ENCODE measurements at regions not wholly inside any gene's neighbourhood (a gene's known extent, or its start where the extent isn't known, plus 50 kb on each side); places are given as distances from the start of the nearest gene placed in this dataset.

DNA sequence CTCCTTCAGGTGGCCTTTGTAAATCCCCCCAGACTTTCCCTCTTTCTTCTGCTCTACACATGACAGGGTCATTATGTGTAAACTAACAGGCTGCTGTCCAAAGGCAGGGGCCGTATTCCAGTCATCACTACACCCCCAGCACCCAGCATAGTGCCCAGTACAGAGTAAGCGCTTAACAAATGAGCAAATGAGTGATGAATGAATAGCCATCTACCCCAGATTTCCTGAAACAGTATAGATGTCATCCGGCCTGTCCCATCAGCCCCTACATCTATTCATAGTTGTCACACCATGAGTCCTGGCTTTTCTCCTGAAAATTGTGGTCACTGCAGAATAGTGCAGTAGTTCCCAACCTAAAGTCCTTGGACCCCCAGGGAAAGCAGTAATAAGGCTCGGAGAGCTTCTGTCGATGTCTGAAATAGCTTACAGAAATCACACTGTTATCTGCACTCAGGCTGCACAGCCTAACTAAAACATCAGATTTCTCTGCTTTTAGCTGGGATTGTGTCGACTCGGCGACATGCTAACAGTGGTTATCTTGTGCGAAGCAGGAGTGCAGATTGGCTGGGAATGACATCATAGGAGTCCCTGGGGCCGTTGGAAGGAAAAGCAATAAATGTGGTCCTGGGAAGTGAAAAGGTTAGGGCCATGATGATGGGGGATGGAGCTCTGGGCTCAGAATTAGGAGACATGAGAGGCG lies 143.8 kb upstream of the NECTIN1 start:
- no peak for TF ChIP-seq POLR2A (IDR thresholded peaks at IDR 0.05)
- TF ChIP-seq, protein P1, sequence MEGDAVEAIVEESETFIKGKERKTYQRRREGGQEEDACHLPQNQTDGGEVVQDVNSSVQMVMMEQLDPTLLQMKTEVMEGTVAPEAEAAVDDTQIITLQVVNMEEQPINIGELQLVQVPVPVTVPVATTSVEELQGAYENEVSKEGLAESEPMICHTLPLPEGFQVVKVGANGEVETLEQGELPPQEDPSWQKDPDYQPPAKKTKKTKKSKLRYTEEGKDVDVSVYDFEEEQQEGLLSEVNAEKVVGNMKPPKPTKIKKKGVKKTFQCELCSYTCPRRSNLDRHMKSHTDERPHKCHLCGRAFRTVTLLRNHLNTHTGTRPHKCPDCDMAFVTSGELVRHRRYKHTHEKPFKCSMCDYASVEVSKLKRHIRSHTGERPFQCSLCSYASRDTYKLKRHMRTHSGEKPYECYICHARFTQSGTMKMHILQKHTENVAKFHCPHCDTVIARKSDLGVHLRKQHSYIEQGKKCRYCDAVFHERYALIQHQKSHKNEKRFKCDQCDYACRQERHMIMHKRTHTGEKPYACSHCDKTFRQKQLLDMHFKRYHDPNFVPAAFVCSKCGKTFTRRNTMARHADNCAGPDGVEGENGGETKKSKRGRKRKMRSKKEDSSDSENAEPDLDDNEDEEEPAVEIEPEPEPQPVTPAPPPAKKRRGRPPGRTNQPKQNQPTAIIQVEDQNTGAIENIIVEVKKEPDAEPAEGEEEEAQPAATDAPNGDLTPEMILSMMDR (IDR thresholded peaks at IDR 0.05): no peak

All from Peyer's patch (tissue), 4 donors.